WTC11 (cell line): ENCODE measurements at regions not wholly inside any gene's neighbourhood (a gene's known extent, or its start where the extent isn't known, plus 50 kb on each side); places are given as distances from the start of the nearest gene placed in this dataset.

Experiments used
- ARID4B ChIP-seq: sonication (generic); formaldehyde crosslinking; IDR thresholded peaks from 2 replicates; pipeline ENCODE4 v1.8.0; 2023; ENCODE audit warnings: missing genetic modification reagents, mild to moderate bottlenecking, borderline replicate concordance
- ATF1 ChIP-seq: sonication (generic); formaldehyde crosslinking; IDR thresholded peaks from 2 replicates; pipeline ENCODE4 v1.8.1; 2023; ENCODE audit warnings: mild to moderate bottlenecking, moderate library complexity, missing genetic modification reagents
- ATF3 ChIP-seq: sonication (generic); formaldehyde crosslinking; conservative IDR thresholded peaks from 2 replicates; pipeline ENCODE4 v1.8.1; 2022; ENCODE audit warnings: mild to moderate bottlenecking, missing genetic modification reagents
- ATF6 ChIP-seq: sonication (generic); formaldehyde crosslinking; IDR thresholded peaks from 2 replicates; pipeline ENCODE4 v1.8.1; 2023; ENCODE audit warnings: mild to moderate bottlenecking, missing genetic modification reagents
- CREM ChIP-seq: sonication (generic); formaldehyde crosslinking; IDR thresholded peaks from 2 replicates; pipeline ENCODE4 v1.8.1; 2022; ENCODE audit warnings: mild to moderate bottlenecking, missing genetic modification reagents, moderate library complexity
- CTCF ChIP-seq: fragments of 200-600 bp; IDR thresholded peaks from 2 replicates; pipeline ENCODE4 v1.8.0; 2022; ENCODE audit warnings: antibody characterized with exemption
- E2F4 ChIP-seq: sonication (generic); formaldehyde crosslinking; IDR thresholded peaks from 2 replicates; pipeline ENCODE4 v1.8.1; 2022; ENCODE audit warnings: low read depth, mild to moderate bottlenecking, moderate library complexity, missing genetic modification reagents, borderline replicate concordance
- ESRRA ChIP-seq: sonication (generic); formaldehyde crosslinking; IDR thresholded peaks from 2 replicates; pipeline ENCODE4 v1.8.1; 2022; ENCODE audit warnings: mild to moderate bottlenecking, missing genetic modification reagents, borderline replicate concordance
- NFYB ChIP-seq: sonication (generic); formaldehyde crosslinking; conservative IDR thresholded peaks from 2 replicates; pipeline ENCODE4 v1.8.0; 2022; ENCODE audit warnings: low read depth, missing genetic modification reagents
- NR3C1 ChIP-seq: sonication (generic); formaldehyde crosslinking; conservative IDR thresholded peaks from 2 replicates; pipeline ENCODE4 v1.8.1; 2023; ENCODE audit warnings: low read depth, mild to moderate bottlenecking, missing genetic modification reagents
- SP1 ChIP-seq: sonication (generic); formaldehyde crosslinking; conservative IDR thresholded peaks from 2 replicates; pipeline ENCODE4 v1.8.1; 2022; ENCODE audit warnings: missing genetic modification reagents
- ZNF232 ChIP-seq: sonication (generic); formaldehyde crosslinking; IDR thresholded peaks from 2 replicates; pipeline ENCODE4 v1.8.0; 2022; ENCODE audit warnings: mild to moderate bottlenecking, missing genetic modification reagents
- ZNF416 ChIP-seq: fragments of 250-450 bp; sonication (Bioruptor Pico); IDR thresholded peaks from 2 replicates; pipeline ENCODE4 v1.9.0; 2021; ENCODE audit warnings: mild to moderate bottlenecking, inconsistent platforms

- TF ChIP-seq CTCF, result no peak
- TF ChIP-seq ATF6, result no peak
- no peak for TF ChIP-seq ZNF232
- TF ChIP-seq ZNF416, result no peak
- no peak for TF ChIP-seq SP1 (CRISPR knock-in tag)
- no peak for TF ChIP-seq ARID4B (CRISPR knock-in tag)
- TF ChIP-seq E2F4 (CRISPR knock-in tag), result no peak
- TF ChIP-seq ATF3 (CRISPR knock-in tag), result no peak
- no peak for TF ChIP-seq NR3C1
- no peak for TF ChIP-seq NFYB
- TF ChIP-seq ESRRA (CRISPR knock-in tag), result no peak
- TF ChIP-seq ATF1 (CRISPR knock-in tag), result no peak
- TF ChIP-seq CREM, result no peak
Measured at GRCh38 chr12:91577586-91578539, 395.2 kb upstream of the DCN start.
